LNCaP clone FGC (cell line): ENCODE measurements at regions not wholly inside any gene's neighbourhood (a gene's known extent, or its start where the extent isn't known, plus 50 kb on each side); places are given as distances from the start of the nearest gene placed in this dataset.

Experiments
- DNase-seq: peaks from one replicate; pipeline ENCODE4 v3.0.0-alpha.2; 2011; ENCODE audit warnings: low read depth
- H3K4me3 ChIP-seq: 2 replicates; pipeline ENCODE4 v1.5.1; 2011; ENCODE audit warnings: mild to moderate bottlenecking, low read depth, low read length, control low read depth
- TF ChIP-seq, protein P1 (sequence below): IDR thresholded peaks from 2 replicates; pipeline ENCODE4 v1.5.1; 2012; ENCODE audit warnings: mild to moderate bottlenecking; ENCODE audit not compliant: control insufficient read depth, insufficient read depth; ENCODE audit errors: extremely low read depth

DNA sequence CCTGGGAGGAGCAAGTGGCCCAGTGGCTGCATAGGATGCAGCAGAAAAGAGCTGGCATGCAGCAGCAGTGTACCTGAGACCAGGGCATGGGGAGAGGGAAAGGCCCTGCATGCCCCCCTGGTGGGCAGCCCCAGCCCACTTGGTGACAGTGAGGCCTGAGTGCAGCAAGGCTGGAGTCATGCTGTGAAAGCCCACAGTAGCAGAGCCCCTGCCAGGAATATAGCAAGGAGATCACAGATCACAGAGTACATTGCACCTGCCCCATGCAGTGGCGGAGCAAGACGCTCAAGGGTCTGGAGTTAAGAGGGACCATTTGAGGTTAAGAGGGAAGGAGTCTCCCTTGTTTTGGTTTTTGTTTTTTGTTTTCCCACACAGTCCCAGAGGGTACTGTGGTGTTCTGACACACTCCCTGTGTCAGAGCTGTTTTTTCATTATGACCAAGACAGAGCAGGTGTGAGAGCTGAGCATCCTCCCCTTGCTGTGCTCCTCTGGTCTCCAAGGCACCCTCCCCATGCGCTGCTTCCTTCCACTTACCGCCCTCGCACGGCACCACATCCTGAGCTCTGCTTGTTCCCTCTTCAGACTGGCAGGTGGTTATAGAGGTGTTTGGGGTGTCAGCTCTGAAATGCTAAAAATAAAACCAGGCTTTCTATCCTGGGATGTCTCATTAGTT is 85.0 kb upstream of the UBL3 start:
- no peak overlapping the region for H3K4me3 ChIP-seq
- TF ChIP-seq, protein P1, sequence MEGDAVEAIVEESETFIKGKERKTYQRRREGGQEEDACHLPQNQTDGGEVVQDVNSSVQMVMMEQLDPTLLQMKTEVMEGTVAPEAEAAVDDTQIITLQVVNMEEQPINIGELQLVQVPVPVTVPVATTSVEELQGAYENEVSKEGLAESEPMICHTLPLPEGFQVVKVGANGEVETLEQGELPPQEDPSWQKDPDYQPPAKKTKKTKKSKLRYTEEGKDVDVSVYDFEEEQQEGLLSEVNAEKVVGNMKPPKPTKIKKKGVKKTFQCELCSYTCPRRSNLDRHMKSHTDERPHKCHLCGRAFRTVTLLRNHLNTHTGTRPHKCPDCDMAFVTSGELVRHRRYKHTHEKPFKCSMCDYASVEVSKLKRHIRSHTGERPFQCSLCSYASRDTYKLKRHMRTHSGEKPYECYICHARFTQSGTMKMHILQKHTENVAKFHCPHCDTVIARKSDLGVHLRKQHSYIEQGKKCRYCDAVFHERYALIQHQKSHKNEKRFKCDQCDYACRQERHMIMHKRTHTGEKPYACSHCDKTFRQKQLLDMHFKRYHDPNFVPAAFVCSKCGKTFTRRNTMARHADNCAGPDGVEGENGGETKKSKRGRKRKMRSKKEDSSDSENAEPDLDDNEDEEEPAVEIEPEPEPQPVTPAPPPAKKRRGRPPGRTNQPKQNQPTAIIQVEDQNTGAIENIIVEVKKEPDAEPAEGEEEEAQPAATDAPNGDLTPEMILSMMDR, result no peak
- no peak for DNase-seq

DNA sequence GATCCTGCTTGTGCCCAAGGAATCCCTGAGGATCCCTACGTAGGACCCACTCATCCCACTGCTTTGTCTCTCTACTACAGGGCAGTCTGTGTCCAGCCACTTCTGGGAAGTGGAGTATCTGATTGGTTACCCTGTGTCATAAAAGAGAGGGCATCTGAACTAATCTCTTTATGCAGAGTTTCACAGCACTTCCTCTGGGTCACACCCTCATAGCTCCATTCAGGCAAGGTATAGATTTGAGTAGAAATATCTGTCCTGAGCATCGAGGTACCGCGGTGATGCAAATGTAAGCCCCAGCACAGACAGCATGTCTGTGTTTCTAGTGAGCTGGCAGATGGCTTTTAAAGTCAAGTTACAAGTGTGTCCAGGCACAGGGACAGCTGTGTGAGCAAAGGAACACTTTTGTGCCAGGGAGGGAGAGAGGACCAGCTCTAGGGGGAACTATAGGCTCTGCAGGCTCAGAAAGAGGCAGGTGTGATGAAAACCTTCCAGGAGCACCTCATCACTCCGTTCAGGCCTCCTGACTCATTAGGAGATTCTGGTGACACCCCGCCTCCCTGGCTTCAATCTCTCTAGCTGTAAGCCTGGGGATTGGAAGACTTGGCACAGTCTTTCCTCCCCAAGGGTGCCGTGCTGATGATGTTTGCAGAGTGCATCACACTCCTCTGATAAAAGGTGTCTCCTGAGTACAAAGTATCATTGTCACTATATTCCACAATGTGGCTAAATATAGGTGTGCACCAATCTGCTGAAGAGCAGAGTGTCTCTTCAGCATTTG is 84.3 kb upstream of the UBL3 start:
- H3K4me3 ChIP-seq, result no peak overlapping the region
- DNase-seq, result no peak

DNA sequence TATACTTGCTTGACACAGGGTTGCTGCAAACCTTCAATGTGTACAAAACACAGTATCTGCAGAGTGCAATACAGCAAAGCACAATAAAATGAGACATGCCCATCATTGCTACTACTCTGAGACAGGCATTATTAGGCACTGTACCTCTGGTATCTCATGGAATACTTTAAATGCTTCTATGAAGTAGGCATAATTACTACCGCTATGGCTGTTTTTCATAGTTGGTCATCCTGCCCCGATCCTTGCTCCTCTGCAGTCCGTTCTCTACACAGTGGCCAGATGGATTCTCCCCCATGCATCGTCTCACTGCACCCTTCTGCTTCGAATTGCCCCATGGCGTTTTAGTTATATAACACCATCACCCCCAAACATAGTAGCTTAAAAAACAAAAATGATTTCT is 83.0 kb upstream of the UBL3 start:
- no peak overlapping the region for H3K4me3 ChIP-seq
- TF ChIP-seq, protein P1, result no peak
- no peak for DNase-seq

More for the DNA sequence above, 84.3 kb upstream of the UBL3 start:
- TF ChIP-seq, protein P1, result no peak

DNA sequence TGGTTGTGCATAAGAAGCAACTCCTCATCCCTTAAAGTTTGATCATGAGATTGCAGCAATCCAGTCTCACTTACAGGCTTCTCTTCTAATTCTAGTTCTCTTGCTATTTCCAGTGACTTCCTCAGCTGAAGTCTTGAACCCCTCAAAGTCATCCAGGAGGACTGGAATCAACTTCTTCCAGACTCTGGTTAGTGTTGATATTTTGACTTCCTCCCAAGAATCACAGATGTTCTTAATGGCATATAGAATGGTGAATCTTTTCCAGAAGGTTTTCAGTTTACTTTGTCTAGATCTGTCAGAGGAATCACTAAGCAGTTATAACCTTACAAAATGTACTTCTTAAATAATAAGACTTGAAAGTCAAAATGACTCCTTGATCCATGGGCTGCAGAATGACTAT is 81.3 kb upstream of the UBL3 start:
- H3K4me3 ChIP-seq, result no peak overlapping the region
- DNase-seq, result no peak
- TF ChIP-seq, protein P1, result no peak

DNA sequence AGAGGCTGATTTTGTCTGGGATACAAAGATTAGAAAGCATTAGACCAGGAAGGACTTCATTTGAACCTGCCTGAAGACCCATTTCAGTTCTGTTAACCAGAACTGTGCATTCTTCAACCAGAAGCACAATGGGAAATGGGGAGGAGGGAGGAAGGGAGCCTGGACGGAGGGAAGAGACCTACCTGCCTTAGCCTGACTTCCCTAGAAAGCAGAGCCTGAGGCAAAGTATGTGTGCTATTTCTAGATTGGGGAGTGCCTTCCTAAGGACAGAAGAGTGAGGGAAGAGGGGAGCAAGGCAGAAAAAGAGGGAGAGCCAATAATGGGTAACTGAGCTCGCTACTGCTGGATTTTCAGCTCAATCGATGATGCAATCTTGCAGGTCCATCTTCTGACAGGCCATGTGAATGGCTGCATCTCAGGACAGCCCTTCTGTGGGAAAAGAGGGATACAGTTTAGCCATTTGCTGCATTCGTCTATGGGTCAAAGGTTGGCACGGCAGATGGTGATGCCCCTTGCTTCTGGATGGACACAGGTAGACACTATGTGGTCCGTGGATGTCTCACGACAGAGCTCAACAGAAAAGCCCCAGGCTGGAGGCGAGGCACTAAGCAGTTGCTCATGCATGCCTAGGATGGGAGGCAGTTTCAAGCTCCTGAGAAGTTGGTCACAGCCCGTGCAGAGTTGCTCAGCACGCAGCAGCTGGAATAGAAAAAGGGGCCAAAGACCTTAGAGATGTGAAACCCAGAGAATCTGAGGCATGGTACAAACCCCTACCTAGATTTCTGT is 78.8 kb upstream of the UBL3 start:
- TF ChIP-seq, protein P1, result no peak
- DNase-seq, result no peak
- no peak overlapping the region for H3K4me3 ChIP-seq

DNA sequence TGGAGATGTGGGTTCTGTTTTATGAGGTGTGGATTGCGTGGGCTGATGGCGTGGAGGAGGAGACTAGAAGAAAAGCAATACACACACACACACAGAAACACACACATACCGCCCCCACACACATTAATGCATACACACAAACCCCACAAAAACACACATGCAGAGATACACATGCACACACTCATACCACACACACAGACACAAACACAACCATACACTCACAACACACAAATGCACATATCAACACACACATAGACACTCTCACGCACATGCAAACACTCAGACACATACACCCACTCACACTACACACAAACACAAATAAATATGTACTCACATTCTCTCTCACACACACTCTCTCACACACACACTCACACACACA is 75.7 kb upstream of the UBL3 start:
- DNase-seq, result no peak
- TF ChIP-seq, protein P1, result no peak
- H3K4me3 ChIP-seq, result no peak overlapping the region
